SH-SY5Y (cell line): ENCODE measurements at regions not wholly inside any gene's neighbourhood (a gene's known extent, or its start where the extent isn't known, plus 50 kb on each side); places are given as distances from the start of the nearest gene placed in this dataset.

Source experiments
- GATA2 ChIP-seq: IDR thresholded peaks from 2 replicates; pipeline ENCODE4 v1.6.1; 2011; ENCODE audit warnings: mild to moderate bottlenecking, low read depth, low read length
- GATA3 ChIP-seq: IDR thresholded peaks from 2 replicates; pipeline ENCODE4 v1.6.1; 2011; ENCODE audit warnings: low read depth, mild to moderate bottlenecking, low read length, moderate library complexity

GRCh38 chr5:74376187-74376586 is 264.3 kb downstream of the ENC1 start:
- no peak for TF ChIP-seq GATA3
- no peak for TF ChIP-seq GATA2
